Adrenal gland (tissue), 5 donors: ENCODE measurements at regions not wholly inside any gene's neighbourhood (a gene's known extent, or its start where the extent isn't known, plus 50 kb on each side); places are given as distances from the start of the nearest gene placed in this dataset.

ENCODE experiments used
- CTCF ChIP-seq, 6 experiments: fragments of 450-650 bp in 4 of 6; fragments of 200-600 bp in 2 of 6; sonication (generic) in 1 of 6; IDR thresholded peaks; 1 replicate in 5 of 6; 2 replicates in 1 of 6; pipeline versions ENCODE4 v1.5.1 to v1.8.0; 2016 to 2021; ENCODE audit warnings: antibody characterized with exemption in 6 of 6, mild to moderate bottlenecking in 2 of 6, moderate library complexity in 1 of 6
- POLR2A ChIP-seq, 2 donors: fragments of 450-650 bp; IDR thresholded peaks; one replicate each; pipeline ENCODE4 v1.6.1; 2017; ENCODE audit warnings: antibody characterized with exemption in 2 of 2, mild to moderate bottlenecking in 2 of 2, moderate library complexity in 1 of 2
- donor health status: DM: no; HTN: no; CAD: no.

DNA sequence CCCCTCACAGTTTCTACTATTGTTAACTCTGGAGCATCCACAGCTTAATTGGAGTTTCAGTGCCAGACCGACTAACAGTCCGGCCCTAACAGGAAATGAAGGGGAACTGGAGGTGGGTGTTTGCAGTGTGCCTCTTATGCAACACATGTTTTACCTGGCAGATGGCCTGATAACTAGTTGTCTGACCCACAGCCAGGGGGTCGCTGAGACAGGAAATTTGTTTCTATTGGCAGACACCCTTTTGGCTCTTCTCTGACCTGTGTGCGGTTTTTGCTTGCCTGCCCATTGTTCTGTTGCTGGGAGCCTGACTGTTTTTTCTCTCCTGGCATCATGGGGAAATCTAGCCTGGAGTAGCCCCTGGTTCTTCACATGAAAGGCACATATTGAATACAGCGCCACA, 1329.8 kb downstream of the DSC3 start:
- TF ChIP-seq POLR2A (IDR thresholded peaks at IDR 0.05) (no peak), CTCF (IDR thresholded peaks at IDR 0.05) (no peak)
